Stimulated activated naive CD8-positive, alpha-beta T cell treated with anti-CD3 and anti-CD28 coated beads, Interleukin-15, Interleukin-2, amounts not matched to agents 100 ng/mL and 50 ng/mL, for 24 hours (primary cell): ENCODE measurements at regions not wholly inside any gene's neighbourhood (a gene's known extent, or its start where the extent isn't known, plus 50 kb on each side); places are given as distances from the start of the nearest gene placed in this dataset.

Source experiments
- H3K27ac Mint-ChIP-seq: one replicate; pipeline ENCODE4 v1.8.0; 2021; ENCODE audit warnings: mild to moderate bottlenecking, mixed read lengths
- H3K27me3 Mint-ChIP-seq: one replicate; pipeline ENCODE4 v1.8.0; 2021; ENCODE audit warnings: mixed read lengths
- H3K36me3 Mint-ChIP-seq: one replicate; pipeline ENCODE4 v1.8.0; 2021; ENCODE audit warnings: low read depth, mixed read lengths
- H3K4me1 Mint-ChIP-seq: one replicate; pipeline ENCODE4 v1.8.0; 2021; ENCODE audit warnings: low read depth, mixed read lengths
- H3K4me3 Mint-ChIP-seq: one replicate; pipeline ENCODE4 v1.8.0; 2021; ENCODE audit warnings: mild to moderate bottlenecking, mixed read lengths
- H3K9me3 Mint-ChIP-seq: one replicate; pipeline ENCODE4 v1.8.0; 2021; ENCODE audit warnings: mixed read lengths

DNA sequence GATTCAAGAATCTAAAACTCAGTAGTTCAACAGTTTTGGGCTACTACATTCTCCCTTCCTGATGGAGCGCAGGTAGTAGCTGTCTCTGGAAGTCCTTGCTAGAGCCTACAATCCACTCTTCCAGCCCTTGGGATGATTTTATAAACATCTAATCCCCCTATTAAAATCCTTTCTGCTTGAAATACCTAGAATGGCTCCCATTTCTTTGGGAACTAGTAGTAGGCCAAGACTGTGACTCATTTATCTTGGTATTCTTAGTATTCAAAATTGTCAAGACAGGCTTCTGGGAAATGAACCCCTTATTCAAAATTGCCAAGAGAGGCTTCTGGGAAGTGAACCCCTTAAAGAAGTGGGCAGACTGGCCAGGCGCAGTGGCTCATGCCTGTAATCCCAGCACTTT, 142.5 kb upstream of the FGGY start:
- Mint-ChIP-seq H3K4me1 (peaks cover 12% of the 10 kb centered on the region), H3K4me3 (no peak overlapping the region), H3K27me3 (no peaks in the 10 kb centered on the region), H3K9me3 (peaks cover 5% of the 10 kb centered on the region), H3K27ac (no peak overlapping the region), H3K36me3 (no peaks in the 10 kb centered on the region)

DNA sequence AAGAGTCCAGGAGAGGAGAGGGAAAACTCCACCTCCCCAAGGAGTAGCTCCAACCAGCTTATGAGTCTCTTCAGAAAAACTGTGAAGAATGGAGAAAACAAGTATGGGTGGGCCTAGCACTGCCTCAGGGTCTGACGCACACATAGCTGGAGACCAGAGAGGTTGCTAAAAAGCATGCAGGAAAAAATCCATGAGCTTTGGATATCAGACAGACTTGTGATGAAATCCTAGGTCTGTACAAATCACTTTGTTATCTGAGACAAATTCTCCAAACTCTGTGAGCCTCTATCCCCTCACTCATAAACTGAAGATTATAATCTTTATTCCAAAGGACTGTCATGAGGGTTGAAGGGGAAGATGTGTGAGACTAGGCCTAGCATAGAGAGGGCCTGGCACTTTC, 141.5 kb upstream of the FGGY start:
- no peaks in the 10 kb centered on the region for H3K27me3 Mint-ChIP-seq
- no peaks in the 10 kb centered on the region for H3K36me3 Mint-ChIP-seq
- H3K27ac Mint-ChIP-seq = no peak overlapping the region
- no peak overlapping the region for H3K4me3 Mint-ChIP-seq
- peaks cover 5% of the 10 kb centered on the region for H3K9me3 Mint-ChIP-seq
- H3K4me1 Mint-ChIP-seq = peaks cover 7% of the 10 kb centered on the region

DNA sequence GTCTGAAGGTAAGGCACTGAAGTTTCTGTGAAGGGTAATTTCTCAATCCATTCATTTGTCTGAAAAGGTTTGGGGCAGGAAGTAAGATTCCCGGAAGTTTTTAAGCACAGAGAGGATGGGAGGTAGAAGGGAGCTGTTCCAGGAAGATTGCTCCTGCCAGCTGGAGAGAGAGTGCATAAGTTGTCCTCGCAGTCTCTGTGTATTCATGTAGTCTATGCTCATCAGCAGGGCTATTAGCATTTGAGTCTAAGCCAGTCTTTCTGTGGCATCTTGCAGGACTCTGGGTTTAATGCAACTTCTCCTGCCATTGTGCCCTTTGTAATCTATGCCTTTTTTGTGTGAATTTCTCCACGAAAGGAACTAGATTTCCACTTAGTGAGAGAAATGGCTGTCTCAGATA, 140.8 kb upstream of the FGGY start:
- Mint-ChIP-seq H3K27ac (no peak overlapping the region), H3K27me3 (no peaks in the 10 kb centered on the region), H3K4me3 (no peak overlapping the region), H3K36me3 (no peaks in the 10 kb centered on the region), H3K9me3 (peaks cover 5% of the 10 kb centered on the region), H3K4me1 (peaks cover under 1% of the 10 kb centered on the region)

DNA sequence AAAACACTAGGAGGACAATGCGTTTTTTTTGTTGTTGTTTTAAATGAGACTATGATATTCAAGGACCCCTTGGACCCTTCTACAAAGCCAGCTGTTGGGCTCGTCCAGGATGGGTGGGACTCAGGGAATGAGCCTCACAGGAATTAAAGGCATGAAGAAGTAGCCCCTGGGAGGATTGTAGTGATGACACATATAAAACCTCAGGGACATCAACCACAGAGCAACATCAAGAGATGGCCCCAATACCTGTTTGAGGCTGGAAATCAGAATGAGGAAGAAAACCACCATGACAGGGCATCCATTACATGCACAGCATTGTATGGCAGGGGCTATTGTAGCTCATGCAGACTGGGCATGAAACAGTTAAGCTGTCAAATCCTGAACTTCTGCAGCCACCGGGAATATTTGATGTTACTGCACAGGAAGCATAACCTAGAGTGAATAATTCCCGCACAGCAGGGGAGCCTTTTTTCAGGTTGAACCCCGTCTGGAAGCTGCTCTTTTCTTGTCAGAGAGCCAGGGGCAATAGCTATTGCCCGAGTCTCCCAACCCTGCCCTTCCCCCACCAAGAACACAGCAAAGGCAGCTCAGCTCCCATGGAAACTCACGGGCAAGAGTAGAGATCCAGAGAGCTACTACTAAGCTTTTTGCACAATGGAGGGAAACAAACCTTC, 140.2 kb upstream of the FGGY start:
- Mint-ChIP-seq H3K36me3 (no peaks in the 10 kb centered on the region), H3K27ac (no peak overlapping the region), H3K4me1 (no peaks in the 10 kb centered on the region), H3K9me3 (peaks cover 5% of the 10 kb centered on the region), H3K4me3 (no peak overlapping the region), H3K27me3 (no peaks in the 10 kb centered on the region)

DNA sequence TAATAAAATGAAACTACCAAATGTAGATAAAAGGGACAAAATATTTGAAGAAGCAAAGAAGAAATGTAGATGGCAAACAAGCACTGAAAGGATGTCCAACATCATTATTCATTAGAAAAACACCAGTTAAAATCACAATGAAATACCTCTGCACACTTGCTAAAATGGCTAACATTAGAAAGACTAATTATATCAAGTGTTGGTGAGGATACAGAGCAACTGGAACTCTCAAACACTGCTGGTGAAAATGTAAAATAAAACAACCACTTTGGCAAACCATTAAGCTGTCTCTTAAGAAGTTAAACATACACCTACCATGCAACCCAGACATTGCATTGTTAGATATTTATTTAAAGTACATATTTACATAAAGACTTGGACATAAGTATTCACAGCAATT, 138.6 kb upstream of the FGGY start:
- H3K9me3 Mint-ChIP-seq = peaks cover 5% of the 10 kb centered on the region
- H3K4me1 Mint-ChIP-seq = no peaks in the 10 kb centered on the region
- no peak overlapping the region for H3K27ac Mint-ChIP-seq
- no peak overlapping the region for H3K4me3 Mint-ChIP-seq
- peaks cover 3% of the 10 kb centered on the region for H3K27me3 Mint-ChIP-seq
- H3K36me3 Mint-ChIP-seq = no peaks in the 10 kb centered on the region

DNA sequence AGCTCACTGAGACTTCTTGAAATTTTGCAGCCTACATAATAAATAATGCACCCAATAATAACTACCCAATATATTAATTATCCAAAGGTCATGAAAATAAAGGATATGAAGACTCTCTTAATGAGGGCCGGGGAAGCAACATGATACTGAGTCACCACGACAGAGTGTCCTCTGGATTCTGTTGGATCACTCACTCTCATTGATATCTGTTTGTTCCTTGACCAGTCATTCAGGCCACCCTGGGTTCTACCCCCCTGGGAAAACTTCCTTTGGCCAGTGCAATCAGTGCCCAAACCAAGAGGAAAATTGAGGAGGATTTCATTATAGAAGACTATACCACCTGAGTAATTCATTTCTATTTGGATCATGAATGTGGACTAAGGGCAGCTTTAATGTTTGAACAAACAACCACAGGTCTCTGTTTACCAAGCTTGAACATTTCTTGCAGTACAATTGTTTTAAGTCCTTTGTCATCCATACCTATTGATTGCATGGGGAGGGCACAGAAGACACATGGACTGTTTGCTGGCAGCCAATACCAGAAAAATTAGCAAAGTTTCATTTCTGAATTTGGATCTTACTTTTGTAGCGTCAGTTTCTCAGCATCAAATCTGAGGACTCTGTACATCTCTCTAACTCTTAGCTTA, 137.2 kb upstream of the FGGY start:
- H3K9me3 Mint-ChIP-seq = peaks cover 5% of the 10 kb centered on the region
- H3K27me3 Mint-ChIP-seq = peaks cover 11% of the 10 kb centered on the region
- H3K4me1 Mint-ChIP-seq = no peaks in the 10 kb centered on the region
- H3K4me3 Mint-ChIP-seq = no peak overlapping the region
- no peaks in the 10 kb centered on the region for H3K36me3 Mint-ChIP-seq
- H3K27ac Mint-ChIP-seq = no peak overlapping the region

DNA sequence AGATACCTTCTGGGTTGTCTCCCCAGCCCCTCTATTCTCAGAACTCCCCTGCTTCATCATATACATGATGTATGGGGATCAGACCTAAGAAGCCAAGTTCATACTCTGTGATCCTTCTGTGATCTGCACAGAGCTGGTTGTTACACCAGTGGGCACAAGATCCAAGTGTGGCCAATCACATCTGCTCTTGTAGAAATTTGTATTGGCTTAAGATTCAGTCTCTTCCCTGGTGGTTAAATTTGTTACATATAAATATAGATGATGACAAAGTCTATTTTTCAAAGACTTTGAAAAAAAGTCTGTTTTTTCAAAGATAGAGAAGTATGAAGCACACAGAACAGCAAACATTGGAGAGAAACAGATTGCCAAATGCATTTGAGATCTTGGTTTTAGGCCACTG, 135.8 kb upstream of the FGGY start:
- no peaks in the 10 kb centered on the region for H3K36me3 Mint-ChIP-seq
- no peaks in the 10 kb centered on the region for H3K4me1 Mint-ChIP-seq
- peaks cover 12% of the 10 kb centered on the region for H3K9me3 Mint-ChIP-seq
- H3K27ac Mint-ChIP-seq = no peak overlapping the region
- no peak overlapping the region for H3K4me3 Mint-ChIP-seq
- H3K27me3 Mint-ChIP-seq = peaks cover 20% of the 10 kb centered on the region

DNA sequence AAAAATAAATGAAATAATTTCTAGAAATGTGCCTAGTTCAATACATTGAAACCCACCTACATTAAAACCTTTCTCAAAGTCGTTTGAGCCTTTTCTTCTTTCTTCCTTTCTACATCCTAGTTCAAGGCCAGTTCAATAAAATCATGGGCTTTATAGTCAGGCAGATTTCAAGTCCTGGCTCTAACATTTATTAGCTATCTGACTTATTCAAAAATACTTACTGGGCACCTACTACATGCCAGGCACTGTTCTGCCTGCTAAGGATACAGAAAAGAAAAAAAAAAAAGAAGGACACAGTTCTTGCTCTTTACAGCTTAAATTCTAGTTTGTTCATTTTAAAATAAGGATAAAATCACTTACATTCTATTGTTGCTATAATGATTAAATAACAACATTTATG, 134.2 kb upstream of the FGGY start:
- Mint-ChIP-seq H3K4me1 (no peaks in the 10 kb centered on the region), H3K4me3 (no peak overlapping the region), H3K27ac (no peak overlapping the region), H3K36me3 (no peaks in the 10 kb centered on the region), H3K9me3 (peaks cover 12% of the 10 kb centered on the region), H3K27me3 (peaks cover 22% of the 10 kb centered on the region)

DNA sequence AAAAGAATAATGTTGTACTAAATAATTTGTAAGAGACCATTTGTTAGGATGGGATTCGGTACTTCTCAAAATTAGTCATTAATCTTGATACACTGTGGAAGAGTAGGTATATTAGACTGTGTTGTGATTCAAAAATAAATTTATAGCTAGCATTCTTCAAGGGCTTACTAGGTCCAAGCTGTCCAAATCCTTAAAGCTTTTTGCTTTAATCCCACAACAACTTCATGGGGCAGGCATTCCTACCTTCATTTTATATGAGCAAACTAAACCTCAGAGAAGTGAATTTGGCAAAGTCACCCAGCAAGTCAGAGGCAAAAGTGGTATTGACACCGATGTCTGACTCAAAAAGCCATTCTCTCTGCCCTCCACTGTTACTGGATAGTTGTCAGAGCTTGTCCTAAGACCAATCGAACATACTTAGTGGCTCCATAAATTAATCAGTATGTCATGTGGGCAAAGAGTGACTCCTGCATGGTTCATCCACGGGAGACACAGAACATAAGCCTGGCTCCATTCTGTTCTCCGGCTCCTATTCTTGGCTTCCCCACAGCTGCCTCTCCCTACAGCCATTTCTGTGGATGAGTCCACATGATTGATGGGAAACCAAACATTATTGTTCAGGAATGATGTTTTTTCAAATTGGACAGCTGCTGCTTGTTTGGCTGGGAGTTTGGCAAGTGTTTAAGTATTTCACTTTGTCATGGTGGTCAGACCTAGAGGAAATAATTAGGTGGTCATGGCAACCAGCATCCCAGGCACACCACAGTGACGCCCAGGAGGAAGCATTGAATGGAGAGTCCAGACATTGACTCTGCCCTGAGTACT, 133.4 kb upstream of the FGGY start:
- Mint-ChIP-seq H3K36me3 (no peaks in the 10 kb centered on the region), H3K9me3 (peaks cover 12% of the 10 kb centered on the region), H3K27me3 (peaks cover 22% of the 10 kb centered on the region), H3K27ac (no peak overlapping the region), H3K4me1 (no peaks in the 10 kb centered on the region), H3K4me3 (no peak overlapping the region)

DNA sequence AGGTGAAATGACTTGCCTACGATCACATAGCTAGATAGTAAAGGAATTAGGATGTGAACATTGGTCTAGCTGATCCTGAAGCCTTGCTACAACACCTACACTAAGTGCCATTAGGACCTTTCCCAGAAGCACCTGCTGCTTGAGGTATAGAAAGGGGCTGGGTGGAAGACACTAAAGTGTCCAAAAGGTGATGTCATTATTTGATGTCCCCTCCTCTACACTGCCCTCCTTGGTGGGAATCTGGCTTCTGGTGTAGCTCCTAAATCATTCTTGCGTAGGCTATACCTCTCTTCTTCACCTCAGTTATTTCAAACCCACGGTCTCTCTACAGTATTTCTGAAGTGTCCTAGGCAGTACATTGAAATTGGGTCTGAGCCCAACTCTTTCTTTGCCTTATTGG, 132.5 kb upstream of the FGGY start:
- peaks cover 22% of the 10 kb centered on the region for H3K27me3 Mint-ChIP-seq
- no peak overlapping the region for H3K27ac Mint-ChIP-seq
- H3K36me3 Mint-ChIP-seq = no peaks in the 10 kb centered on the region
- H3K9me3 Mint-ChIP-seq = peaks cover 7% of the 10 kb centered on the region
- no peaks in the 10 kb centered on the region for H3K4me1 Mint-ChIP-seq
- no peak overlapping the region for H3K4me3 Mint-ChIP-seq

DNA sequence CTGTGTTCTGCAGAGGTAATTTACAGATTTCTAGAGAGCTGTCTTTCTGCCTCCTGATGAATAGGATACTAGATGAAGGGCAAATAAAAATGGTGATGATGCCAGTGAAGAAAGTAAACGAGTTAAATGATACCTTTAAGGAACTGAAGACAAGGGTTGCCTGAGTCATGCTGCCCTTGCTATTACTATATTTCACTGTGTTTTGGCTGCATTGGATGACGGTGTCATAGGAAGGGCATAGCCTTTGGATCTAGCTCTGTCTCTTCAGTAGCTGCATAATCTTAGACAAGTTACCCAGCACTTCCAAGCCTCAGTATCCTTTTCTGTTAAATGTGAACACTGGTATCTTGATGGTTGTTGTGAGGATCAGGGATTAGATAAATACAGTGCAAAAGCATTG, 131.5 kb upstream of the FGGY start:
- no peaks in the 10 kb centered on the region for H3K4me1 Mint-ChIP-seq
- peaks cover 22% of the 10 kb centered on the region for H3K27me3 Mint-ChIP-seq
- no peaks in the 10 kb centered on the region for H3K36me3 Mint-ChIP-seq
- no peak overlapping the region for H3K4me3 Mint-ChIP-seq
- no peak overlapping the region for H3K27ac Mint-ChIP-seq
- peaks cover 7% of the 10 kb centered on the region for H3K9me3 Mint-ChIP-seq

DNA sequence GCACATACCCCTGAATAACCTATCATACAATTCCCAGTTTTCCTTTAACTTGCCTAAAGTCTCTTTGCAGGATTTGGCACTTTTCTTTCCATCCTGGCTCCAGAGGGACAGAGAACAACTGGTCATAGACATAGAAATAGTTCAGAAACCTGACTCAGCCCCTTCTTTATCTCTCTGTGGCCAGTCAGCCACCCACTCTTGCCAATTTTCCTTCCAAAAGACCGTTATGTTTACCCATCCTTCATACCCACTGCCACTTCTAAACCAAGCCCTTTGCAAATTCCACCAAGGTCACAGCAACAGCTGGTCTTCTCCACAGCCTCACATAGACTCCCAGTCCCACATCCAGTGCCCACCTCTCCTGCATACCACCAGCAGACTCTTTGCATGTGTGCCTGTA, 127.2 kb upstream of the FGGY start:
- Mint-ChIP-seq H3K9me3 (peaks cover 7% of the 10 kb centered on the region), H3K4me3 (no peak overlapping the region), H3K4me1 (peaks cover 11% of the 10 kb centered on the region), H3K36me3 (no peaks in the 10 kb centered on the region), H3K27me3 (peaks cover 10% of the 10 kb centered on the region), H3K27ac (no peak overlapping the region)

DNA sequence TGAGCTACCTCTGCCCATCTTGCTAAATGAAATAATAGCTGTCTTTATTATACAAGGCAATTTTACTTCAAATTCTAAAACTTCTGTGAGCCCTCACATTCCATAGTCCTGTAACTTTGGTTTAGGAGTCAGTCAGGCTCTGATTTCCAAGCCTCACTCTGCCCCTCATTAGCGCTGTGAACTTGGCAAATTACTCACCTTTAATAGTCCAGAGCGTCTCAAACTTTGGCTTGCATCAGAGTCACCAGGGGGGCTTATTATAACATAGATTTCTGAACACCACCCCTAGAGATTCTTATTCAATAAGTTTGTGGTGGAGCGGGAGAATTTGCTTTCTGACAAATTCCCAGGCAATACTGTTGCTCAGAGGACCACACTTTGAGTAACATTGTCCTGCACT, 126.2 kb upstream of the FGGY start:
- Mint-ChIP-seq H3K4me3 (no peak overlapping the region), H3K9me3 (peaks cover 4% of the 10 kb centered on the region), H3K27ac (no peak overlapping the region), H3K36me3 (no peaks in the 10 kb centered on the region), H3K4me1 (peaks cover 11% of the 10 kb centered on the region), H3K27me3 (peaks cover 7% of the 10 kb centered on the region)

DNA sequence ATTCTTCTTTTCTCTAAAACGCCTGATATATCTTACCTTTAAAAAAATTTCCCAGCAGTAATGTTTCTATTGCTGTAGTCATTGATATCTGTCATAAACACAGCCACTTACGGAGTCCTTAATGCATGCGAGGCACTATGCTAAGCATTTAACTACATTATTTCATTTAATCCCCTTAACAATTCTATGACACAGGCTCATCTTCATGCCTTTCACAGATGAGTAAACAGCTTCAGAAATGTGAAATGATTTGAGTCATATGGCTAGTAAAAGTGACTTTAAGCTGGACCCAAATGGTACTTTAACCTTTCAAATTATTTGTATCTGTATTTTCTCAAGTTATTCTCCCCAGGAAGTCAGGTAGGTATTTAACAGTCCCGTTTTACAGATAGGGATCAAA, 125.1 kb upstream of the FGGY start:
- no peaks in the 10 kb centered on the region for H3K9me3 Mint-ChIP-seq

DNA sequence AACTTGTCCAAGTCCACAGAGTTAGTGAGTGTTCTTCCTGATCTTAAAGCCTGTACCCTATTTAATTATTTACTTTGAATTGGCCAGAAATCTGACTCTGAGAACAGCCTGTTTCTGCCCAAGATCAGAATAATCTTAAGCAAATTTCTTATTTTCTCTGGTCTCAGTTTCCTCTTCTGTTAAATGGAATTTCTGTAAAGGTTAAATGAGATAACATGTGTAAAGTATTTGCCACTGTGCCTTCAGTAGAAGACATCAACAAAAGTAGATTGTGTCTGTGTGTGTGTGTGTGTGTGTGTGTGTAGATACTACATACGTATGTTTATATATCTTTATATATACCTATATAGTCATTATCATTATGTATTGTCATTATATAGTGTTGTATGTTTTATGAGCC, 124.2 kb upstream of the FGGY start:
- Mint-ChIP-seq H3K27me3 (no peaks in the 10 kb centered on the region), H3K27ac (no peak overlapping the region), H3K9me3 (no peaks in the 10 kb centered on the region), H3K4me3 (no peak overlapping the region), H3K36me3 (no peaks in the 10 kb centered on the region), H3K4me1 (peaks cover 11% of the 10 kb centered on the region)

More for the DNA sequence above, 125.1 kb upstream of the FGGY start:
- Mint-ChIP-seq H3K4me1 (peaks cover 11% of the 10 kb centered on the region), H3K27ac (no peak overlapping the region), H3K36me3 (no peaks in the 10 kb centered on the region), H3K4me3 (no peak overlapping the region), H3K27me3 (no peaks in the 10 kb centered on the region)
